CD4-positive, alpha-beta T cell treated with Interleukin-17A for 4 hours (primary cell): ENCODE measurements at regions not wholly inside any gene's neighbourhood (a gene's known extent, or its start where the extent isn't known, plus 50 kb on each side); places are given as distances from the start of the nearest gene placed in this dataset.

Experiments used
- DNase-seq: peaks from one replicate; pipeline ENCODE4 v3.0.0-alpha.2; 2020; ENCODE audit warnings: mixed read lengths

DNA sequence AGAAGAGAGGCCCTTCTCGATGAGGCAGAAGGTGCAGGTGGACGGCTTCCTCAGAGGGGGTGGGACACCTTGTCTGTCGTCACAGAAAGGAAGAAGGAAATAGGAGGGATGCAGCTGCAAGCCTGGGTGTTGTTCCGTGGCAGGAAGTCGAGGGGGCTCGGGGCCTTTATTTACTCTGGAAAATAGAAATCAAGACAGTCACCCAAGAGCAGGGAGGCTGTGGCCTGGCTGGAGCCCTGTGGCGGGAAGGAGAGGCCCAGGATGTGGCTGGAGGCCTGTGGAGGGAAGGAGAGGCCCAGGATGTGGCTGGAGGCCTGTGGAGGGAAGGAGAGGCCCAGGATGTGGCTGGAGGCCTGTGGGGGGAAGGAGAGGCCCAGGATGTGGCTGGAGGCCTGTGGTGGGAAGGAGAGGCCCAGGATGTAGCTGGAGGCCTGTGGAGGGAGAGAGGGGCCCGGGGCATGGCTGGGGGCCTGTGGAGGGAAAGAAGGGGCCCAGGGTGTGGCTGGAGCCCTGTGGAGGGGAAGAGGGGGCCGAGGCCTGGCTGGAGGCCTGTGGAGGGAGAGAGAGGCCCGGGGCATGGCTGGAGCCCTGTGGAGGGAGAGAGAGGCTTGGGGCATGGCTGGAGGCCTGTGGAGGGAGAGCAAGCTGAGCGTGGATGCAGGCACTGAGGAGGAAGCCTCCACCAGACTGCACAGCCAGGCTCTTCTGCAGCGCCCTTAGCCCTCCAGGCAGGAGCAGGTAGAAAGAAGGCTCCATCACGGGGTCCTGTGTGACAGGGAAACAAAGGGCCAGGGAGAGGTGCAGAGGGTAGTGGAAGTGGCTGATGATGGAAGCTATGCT, 97.3 kb upstream of the SFMBT2 start:
- peak; percentile 60 for DNase-seq

DNA sequence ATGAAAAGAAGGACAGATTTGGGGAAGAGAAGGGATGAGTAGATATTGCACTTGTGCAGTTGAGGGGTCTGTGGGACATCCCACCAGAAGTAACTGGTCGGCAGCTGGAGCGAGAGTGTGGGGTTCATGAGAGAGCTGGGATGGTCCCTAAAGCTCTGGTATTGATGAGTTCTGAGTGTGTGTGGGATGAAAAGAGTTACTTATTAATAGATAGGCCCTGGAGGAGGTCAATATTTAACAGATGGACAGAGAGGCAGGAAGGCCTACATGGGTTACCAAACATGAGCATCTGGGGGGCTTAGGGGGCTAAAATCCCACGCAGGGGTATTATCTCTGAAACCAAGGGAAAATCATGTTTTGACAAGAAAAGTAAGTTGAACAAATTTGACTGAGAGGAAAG, 95.7 kb upstream of the SFMBT2 start:
- DNase-seq = no peak

DNA sequence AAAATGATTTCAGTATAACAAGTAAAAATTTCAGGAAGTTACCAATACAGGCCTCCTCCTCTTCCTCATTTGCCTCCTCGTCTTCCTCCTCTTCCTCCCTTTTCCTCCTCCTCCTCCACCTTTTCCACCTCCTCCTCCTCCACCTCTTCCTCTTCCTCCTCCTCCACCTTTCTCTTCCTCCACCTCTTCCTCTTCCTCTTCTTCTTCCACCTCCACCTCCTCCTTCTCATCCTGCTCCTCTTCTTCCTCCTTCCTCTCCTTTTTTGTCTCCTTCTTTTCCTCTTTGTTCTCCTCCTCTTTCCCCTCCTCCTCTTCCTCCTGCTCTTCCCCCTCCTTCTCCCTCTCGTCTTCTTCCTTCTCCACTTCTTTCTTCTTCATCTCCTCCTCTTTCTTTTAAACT, 94.4 kb upstream of the SFMBT2 start:
- no peak for DNase-seq

DNA sequence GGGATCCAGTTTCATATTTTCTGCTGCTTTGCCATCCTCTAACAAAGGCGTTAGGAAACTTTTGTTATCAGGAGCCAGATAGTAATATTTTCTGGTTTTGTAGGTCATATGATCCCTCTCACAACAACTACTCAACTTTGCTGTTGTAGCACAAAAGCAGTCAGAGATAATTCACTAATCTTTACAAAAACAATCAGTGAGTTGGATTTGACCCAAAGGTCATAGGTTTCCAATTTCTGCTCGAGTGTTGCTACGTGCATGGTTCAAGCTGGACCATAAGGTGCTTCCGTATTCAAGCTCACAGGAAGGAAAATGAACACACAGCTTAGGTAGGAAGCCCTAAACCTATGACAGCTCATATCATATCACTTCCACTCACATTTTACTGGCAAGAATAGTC, 92.4 kb upstream of the SFMBT2 start:
- no peak for DNase-seq

DNA sequence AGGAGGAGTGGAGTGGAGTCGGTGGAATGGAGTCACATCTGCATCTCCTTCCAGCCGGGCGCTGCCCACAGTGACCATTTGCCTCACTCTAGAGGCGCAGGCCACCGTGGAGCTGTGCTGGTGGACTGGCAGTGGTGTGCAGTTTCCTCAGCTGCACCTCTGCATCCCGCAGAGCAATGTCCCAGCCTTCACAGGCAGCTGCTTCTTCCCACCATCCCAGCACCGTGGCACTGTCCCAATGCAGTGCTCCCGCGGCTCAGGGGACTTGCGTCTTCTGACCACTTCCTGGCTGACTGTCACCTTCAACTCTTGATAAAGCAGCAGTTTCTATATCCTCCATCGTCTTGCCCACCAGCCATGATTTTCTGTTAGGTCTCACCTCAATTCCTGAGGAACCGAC, 90.3 kb upstream of the SFMBT2 start:
- peak; percentile 17 for DNase-seq

DNA sequence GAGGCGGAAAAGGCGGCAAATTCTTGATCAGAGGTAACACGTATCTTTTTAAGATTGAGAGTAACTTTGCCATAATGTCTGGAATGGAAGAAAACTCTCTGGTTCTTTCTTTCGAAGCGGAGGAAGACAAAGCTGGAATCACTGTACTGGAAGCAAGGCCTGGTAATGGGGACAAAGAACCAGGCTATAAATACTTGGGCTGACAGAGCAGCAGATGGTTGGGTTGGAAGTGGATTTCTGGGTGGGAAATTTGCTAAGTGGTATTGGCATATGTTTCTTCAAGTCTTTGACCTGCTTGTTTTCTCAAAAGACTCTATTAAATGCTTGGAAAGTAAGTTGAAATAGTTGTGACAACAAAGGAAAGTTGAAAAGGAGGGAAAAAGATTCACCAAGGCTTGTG, 87.3 kb upstream of the SFMBT2 start:
- DNase-seq = no peak

DNA sequence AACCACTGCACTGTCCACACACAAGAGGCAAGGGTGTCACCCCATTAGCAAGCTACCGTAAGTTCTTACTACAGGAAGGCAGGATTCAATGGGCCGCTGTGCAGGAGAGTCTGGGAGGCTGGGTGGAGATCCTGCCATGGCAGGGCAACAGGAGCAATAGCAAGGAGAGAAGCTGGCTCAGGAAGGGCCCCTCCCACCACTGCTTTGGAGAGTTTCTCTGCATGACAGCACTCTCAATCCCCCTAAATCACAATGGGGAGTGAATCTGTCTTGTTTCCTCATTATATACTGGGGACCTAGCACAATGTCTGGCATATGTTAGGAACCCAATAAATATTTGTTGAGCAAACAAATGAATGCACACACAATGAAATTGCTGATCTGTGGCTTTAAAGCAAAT, 83.2 kb upstream of the SFMBT2 start:
- DNase-seq = no peak

DNA sequence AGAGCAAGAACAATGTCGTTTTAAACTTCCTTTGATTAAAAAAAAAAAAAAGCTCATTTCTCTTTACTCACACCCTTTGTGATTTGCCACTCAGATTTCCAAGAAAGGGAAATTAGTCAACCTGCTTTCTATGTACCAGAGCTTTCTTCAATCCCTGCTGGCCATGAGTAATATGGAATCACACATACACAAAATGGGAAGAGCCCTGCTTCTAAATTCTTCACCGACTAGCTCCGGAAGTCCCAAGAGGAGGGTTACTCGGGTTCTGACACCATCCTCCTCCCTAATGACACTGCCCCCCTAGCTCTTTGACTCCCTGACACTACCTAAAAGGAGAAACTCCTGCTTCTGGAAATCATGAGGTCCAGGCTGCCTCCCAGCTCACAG, 81.8 kb upstream of the SFMBT2 start:
- DNase-seq = no peak

DNA sequence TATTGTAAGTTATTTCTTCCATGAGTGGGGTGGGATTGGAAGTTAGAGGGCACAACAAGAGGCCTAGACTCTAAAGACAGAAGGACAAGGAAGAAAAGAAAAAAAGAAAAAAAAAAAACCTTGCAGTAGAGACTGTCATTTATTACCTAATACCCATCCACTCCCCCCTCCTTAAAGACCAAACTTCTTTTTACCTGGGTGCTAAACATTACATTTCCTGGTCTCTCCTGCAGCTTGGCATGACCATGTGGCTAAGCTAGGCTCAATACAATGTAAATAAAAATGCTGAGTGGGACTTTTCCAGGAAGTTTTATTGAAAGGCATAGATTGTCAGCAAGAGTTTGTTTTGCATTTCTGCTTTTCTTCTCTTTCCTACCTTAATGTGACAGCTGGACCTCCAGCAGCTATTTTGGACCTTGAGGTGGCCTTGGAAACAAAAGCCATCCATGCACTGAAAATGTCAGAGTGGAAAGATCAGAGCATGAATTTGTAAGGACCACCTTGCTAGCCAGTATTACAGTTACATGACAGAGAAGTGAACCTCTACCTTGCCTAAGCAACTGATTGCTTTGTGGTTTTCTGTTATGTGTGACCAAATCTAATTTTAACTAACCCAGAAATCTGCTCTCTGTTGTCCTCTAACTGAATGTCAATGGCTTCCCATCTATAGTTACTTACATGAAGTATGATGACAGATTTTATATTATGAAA, 81.3 kb upstream of the SFMBT2 start:
- no peak for DNase-seq

DNA sequence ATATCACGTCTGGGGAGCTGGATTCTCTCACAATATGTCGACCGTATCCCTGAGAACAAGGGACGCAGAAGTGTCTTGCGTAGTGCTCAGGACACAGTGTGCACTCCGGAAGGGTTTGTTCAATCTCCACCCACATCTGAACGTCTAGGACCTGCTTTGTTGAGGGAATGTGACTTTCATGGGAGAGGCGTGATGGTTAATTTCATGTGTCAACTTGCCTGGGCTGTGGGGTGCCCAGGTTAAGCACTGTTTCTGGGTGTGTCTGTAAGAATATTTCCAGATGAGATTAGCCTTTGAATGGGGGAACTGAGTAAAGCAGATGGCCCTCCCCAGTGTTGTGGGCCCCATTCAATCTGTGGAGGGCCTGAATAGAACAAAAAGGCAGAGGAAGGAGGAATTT, 80.4 kb upstream of the SFMBT2 start:
- DNase-seq = no peak

DNA sequence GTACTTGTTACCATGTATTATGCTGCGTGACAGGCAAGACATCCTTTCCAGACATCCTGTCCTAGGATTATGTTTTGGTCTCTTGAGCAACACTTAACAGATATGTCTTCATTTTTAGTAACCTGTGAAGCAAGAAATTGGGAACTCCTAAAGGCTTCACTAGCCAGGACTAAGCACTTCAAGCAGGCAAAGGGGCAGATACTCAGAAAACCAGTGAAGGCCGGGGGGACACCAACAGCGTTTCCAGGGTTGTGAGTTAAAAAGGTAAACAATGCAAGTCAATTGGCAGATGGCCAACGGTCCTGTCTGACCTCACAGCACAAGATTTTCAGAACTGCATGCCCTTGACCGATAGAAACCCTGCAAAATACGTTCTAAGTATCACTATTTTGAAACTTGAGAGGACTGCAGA, 77.6 kb upstream of the SFMBT2 start:
- DNase-seq = no peak

DNA sequence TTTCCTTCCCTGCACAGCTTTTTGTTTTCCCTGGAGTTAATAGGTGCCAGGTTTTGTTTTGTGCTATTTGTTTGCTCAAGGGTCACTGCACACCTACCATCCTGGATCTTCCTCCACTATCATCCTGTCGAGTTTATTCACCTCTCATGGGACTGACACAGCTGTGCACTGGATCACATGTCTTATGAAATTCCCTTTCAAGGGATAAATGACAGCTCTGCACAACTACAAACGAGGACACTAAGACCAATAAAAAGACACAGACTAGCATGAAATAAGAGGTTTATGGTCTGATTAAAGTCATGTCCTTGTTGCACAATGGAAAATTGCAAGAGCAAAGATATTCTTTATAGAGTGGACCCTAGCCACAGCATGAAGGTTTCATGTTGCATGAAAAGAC, 76.7 kb upstream of the SFMBT2 start:
- DNase-seq = no peak

DNA sequence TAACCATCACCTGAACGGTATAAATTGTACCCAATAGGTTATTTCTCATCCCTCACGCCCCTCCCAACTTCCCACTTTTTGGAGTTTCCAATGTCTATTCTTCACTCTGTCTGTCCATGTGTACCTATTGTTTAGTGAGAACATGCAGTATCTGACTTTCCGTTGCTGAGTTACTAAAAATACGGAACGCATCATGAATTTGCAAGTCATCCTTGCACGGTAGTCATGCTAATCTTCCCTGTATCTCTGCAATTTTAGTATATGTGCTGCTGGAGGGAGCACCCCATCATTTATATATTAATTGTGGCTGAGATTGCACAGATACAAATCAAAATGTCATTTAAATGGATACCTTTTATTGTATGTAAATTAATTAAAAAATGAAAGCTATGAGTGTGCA, 75.7 kb upstream of the SFMBT2 start:
- DNase-seq = no peak

DNA sequence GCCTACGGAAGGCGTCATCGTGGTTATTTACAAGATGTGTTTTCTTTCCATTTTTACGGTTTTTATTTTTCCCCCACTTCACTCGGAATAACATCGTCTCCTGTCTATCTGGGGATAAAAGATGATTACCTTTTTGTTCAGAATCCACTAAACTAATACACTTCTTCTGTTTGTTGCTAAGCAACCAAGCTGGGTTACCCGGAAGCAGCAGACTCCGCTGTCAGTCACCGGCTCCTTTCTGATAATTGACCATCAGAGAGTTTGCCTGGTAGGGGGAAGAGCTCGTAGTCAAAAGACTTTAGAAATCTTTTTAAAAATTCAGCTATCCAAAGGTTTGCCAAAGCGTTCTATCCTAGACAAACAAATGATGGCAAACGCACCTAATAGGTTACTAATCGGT, 75.0 kb upstream of the SFMBT2 start:
- DNase-seq = no peak

DNA sequence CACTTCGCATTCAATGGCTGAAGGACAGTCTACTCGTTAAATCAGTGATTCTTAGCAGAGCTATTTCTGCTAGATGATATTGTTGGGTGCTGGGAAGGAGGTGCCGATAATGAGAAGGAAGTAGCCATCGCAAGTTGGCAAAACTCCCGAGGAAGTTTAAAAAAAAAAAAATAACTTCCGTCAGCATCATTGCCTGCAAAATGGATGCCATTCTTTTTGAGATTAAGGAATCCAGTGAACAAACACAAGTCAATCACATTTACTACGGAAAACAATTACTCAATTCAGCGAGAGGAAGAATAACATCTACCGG, 74.4 kb upstream of the SFMBT2 start:
- no peak for DNase-seq

DNA sequence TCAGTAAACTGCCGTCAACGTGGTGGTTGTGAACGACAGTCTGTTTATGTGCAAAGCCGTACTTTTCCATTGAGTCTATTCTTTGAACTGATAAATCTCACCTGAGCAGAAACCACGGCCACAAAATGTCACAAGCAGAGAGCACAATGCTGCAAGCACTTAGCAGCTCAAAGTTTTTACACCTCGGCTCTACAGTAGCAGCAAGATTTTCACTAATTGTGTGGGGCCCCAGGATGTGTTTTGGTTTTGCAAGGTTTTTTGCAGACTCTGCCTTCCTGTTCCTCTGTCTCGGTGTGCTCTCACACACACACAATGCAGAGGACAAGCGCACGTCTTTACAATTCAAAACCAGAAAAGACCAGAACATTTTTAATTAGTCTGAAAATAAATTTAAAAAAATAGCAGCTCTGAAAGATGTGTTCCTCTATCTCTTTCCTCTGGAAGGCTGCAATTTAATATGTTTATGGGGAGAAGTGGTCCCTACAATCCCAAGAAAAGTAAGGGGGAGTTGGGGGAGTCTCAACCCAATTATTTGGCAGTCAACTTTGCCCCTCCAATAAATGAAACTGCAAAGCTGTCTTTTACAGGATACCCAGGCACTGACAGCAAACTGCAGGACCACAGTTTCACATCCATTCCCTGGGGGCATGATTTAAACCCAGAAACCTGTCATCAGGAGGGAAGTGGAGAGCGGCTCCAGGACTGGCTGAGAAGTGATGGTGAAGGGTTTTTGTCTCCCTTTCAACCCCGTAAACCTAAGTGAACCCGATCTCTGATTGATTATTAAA, 73.8 kb upstream of the SFMBT2 start:
- peak; percentile 77 for DNase-seq

DNA sequence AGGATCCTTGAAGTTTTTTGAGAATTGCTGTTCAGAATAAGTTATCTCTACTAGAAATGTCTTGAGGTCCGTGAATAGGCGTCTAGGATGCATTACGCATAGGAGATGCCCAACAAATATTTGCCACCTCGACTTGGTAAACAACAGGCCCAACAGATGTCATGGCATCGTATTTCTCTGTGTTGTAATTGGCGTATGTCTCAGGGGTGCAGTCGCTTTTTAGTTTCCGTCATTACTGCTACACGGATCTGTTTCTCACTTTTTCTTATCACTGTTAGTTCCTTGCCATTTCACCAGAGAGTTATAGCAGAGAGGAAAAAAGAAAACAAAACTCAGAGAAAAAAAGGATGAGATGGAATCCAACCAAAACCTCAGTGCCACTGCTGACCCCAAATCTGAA, 73.0 kb upstream of the SFMBT2 start:
- peak; percentile 21 for DNase-seq

DNA sequence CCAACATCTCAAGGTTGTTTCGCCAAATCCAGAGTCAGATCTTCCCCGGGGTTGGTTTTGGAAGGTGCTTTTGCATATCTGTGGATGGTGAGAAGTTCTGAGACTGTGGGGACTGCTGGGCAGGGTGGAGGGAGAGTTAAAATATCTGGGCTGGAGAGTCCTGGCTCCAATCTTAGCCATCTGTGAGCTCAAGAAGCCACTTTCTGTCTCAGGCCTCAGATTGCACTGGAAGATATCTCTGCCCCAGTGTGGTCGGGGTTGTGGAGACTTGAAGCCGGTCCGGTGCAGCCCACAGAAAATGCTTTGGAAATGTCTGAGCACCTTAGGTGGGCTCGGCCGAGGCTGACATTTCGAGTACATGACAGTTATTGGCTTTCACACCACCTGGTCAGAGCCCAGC, 72.2 kb upstream of the SFMBT2 start:
- DNase-seq = peak; percentile 6

DNA sequence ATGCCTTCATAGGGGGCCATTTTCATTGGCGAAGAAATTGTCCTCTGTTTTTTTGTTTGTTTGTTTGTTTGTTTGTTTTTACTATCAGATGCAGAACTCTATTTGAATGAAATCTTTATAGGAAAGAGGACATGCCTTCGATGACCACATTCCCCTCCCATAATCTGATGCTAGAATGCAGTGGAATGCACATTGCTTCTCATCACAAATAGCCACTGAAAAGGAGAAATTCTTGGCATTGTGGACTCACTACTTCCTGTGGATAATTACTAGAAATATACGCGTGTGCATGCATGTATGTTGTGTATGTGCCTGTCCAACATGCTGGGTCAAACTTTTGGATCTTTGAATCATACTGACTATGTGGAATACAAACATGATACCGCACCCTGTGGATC, 70.5 kb upstream of the SFMBT2 start:
- no peak for DNase-seq

DNA sequence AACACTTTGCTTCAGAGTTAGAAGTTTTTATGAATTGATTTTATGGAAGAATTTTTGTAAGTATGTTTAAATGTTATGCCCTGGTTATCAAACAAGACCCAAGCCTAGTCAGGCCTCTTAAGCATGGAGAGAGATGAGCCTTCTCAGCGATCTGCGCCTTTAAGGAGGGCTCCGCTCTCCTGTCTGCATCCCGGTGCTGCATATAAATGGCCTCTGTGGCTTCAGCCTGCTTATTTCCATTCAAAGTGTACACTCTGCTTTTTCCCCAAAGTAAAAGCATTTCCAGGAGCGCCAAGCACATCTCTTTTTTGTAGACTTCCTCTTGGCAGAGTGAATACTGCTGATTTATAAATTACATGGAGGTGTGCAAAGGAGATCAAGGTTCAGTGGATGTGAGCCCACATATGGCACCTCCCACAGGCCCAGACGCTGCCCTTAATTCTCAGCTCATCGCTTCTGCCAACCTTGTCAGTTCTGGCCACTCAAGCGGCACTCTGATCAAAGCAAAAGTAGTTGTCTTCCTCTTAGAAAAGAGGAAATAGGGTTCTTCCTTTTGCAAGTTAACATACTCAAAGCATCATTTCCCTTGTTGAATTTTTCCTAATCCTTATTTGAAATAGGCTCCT, 70.0 kb upstream of the SFMBT2 start:
- DNase-seq = peak; percentile 47

DNA sequence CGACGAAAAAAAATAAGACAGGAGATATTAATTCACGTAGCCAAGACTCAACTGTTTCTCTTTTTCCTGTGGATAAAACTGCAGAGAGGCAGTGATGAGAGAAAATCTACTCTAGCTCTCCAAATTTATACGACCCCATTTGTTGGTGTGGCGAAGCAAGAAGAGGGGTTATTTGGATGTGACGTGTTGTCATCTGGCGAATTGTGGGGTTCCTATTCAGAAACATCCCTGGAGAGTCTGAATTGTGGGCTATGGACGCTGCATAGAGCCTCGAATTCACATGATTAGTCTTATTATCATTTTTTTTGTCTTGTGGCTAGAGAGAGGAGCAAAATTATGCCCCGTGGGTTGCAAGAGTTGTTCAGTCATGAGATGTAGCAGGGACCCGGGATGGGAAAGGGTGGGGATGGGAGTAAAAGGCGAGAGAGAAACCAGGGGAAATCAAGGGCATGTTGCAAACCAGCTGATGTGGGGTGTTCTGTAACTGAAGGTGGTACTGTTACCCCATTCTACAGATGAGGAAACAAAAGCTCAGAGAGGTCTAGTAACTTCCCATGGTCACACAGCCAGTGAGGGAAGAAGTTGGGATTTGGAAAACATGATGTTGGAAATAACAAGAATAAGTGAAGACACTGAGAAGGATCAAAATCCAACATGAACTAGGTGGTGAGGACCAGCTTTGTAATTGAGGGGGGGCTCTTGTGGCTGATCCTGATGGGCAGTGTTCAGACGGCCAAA, 69.2 kb upstream of the SFMBT2 start:
- no peak for DNase-seq

DNA sequence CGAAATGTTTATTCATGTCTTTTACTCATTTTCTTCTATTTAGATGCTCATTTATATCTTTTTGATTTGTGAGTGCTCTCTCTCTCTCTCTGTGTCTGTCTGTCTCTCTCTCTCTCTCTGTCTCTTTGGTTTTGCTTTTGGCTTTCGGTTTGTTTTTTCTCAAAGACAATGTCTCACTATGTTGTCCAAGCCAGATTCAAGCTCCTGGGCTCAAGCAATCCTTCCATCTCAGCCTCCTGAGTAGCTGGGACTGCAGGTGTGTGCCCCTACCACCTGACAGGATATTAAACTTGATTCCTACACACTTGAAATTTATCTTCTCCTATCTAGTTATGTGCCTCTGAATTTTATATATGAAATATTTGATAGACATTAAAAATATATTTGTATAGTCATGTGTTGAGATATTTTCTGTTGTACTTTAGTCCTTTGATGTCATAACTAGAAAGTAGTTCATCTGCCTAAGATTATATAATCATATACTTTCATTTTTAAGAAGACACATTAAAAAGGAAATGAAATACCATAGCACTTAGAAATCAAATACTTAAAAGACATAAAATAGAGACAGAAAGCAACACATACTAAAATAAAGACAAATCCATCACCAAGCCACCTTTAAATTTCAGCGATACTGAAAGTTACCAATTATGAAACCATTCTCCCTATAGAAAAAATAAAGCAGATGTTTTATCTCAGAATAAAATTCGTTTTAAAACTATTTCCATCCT, 68.1 kb upstream of the SFMBT2 start:
- peak; percentile 19 for DNase-seq
